Right cardiac atrium (tissue), 5 donors: ENCODE measurements at regions not wholly inside any gene's neighbourhood (a gene's known extent, or its start where the extent isn't known, plus 50 kb on each side); places are given as distances from the start of the nearest gene placed in this dataset.
"Not testable (repeated sequence)": the region's sequence is repeated elsewhere in the genome, so short reads cannot be mapped to it uniquely, and the experiment has no call there.

ENCODE experiments used
- ATAC-seq, 2 donors: fragments of 200-7000 bp; cut with Tn5 transposase; one replicate each; pipeline versions ENCODE4 v1.8.0 to v1.9.1; 2020; ENCODE audit warnings: moderate library complexity in 2 of 2, mild to moderate bottlenecking in 1 of 2
- DNase-seq, 3 donors: peaks; one replicate each; pipeline ENCODE4 v3.0.0-alpha.2; 2020
- H3K27ac ChIP-seq: one replicate; pipeline ENCODE4 v1.5.1; 2013; ENCODE audit warnings: mild to moderate bottlenecking, low read length, control low read depth, moderate library complexity
- H3K27me3 ChIP-seq: one replicate; pipeline ENCODE4 v1.6.1; 2013; ENCODE audit not compliant: control insufficient read depth, insufficient read depth
- H3K4me1 ChIP-seq: one replicate; pipeline ENCODE4 v1.6.1; 2013; ENCODE audit warnings: low read length; ENCODE audit not compliant: control insufficient read depth, insufficient read depth
- H3K4me3 ChIP-seq: one replicate; pipeline ENCODE4 v1.5.1; 2013; ENCODE audit warnings: low read length, control low read depth
- H3K9me3 ChIP-seq: one replicate; pipeline ENCODE4 v1.6.1; 2013; ENCODE audit warnings: low read length; ENCODE audit not compliant: control insufficient read depth
- WGBS: extraction: QIAGEN DNeasy Blood & Tissue Kit; methylation state at CpG from one replicate; pipeline ENCODE4 v1.1.7; 2013; 5-methylcytosine and 5-hydroxymethylcytosine counted together
- intact Hi-C, 4 donors: fragments of 100-400 bp; cut with DNase I; formaldehyde crosslinking; loops; one replicate each; pipeline versions ENCODE4 v1.11.0 to v1.14.0; 2022 to 2023
- donor health status: healthy with polysubstance abuse.
- donor health status: DM: no; HTN: yes; CAD: no.
- donor health status: DM: no; HTN: no; CAD: no.
- donor health status: DM: no; HTN: yes; CAD: no; lungs with severe emphysema.
- donor health status: DM: yes; HTN: yes; CAD: no.

- H3K4me3 ChIP-seq, ATAC-seq, H3K4me1 ChIP-seq, H3K27me3 ChIP-seq, intact Hi-C loops, DNase-seq, H3K27ac ChIP-seq, H3K9me3 ChIP-seq: not testable (repeated sequence)
- whole genome bisulfite sequencing = 85% methylated on average over 3 of the region's 3 CpGs
Observed at GRCh38 chrX:21219208-21219607, 155.0 kb upstream of the CNKSR2 start.

GRCh38 chrX:21225643-21226042 is 148.6 kb upstream of the CNKSR2 start:
- intact Hi-C loops = no loop called here
- WGBS = 94% methylated on average over 1 of the region's 1 CpG

GRCh38 chrX:21228974-21229373 is 145.2 kb upstream of the CNKSR2 start:
- H3K4me3 ChIP-seq, H3K4me1 ChIP-seq, H3K27ac ChIP-seq, ATAC-seq, DNase-seq, H3K9me3 ChIP-seq, intact Hi-C loops, H3K27me3 ChIP-seq: not testable (repeated sequence)
- WGBS = 72% methylated on average over 3 of the region's 3 CpGs

More at GRCh38 chrX:21225643-21226042, 148.6 kb upstream of the CNKSR2 start:
- H3K4me1 ChIP-seq = no peaks in the 10 kb centered on the region
- no peak overlapping the region for H3K4me3 ChIP-seq
- DNase-seq (no peak), ATAC-seq (no peak)
- H3K27ac ChIP-seq = no peak overlapping the region
- no peaks in the 10 kb centered on the region for H3K27me3 ChIP-seq
- no peaks in the 10 kb centered on the region for H3K9me3 ChIP-seq

- Histone ChIP-seq H3K27me3 (no peaks in the 10 kb centered on the region), H3K9me3 (no peaks in the 10 kb centered on the region), H3K27ac (no peak overlapping the region), H3K4me1 (no peaks in the 10 kb centered on the region), H3K4me3 (no peak overlapping the region)
- ATAC-seq (no peak), DNase-seq (no peak)
- 67% methylated on average over 3 of the region's 3 CpGs for WGBS
- intact Hi-C loops = no loop called here
Observed at GRCh38 chrX:21255032-21255618, 119.1 kb upstream of the CNKSR2 start.

GRCh38 chrX:21266949-21267348 is 107.3 kb upstream of the CNKSR2 start:
- Histone ChIP-seq H3K4me1 (no peaks in the 10 kb centered on the region), H3K27ac (no peak overlapping the region), H3K27me3 (no peaks in the 10 kb centered on the region), H3K4me3 (no peak overlapping the region), H3K9me3 (no peaks in the 10 kb centered on the region)
- DNase-seq (no peak), ATAC-seq (no peak)
- intact Hi-C loops = no loop called here
- WGBS = 90% methylated on average over 1 of the region's 1 CpG

GRCh38 chrX:21276736-21277433 is 97.3 kb upstream of the CNKSR2 start:
- intact Hi-C loops = no loop called here
- ATAC-seq = no peak
- 88% methylated on average over 8 of the region's 8 CpGs for WGBS
- Histone ChIP-seq H3K27ac (no peak overlapping the region), H3K27me3 (no peaks in the 10 kb centered on the region), H3K9me3 (no peaks in the 10 kb centered on the region), H3K4me3 (no peak overlapping the region), H3K4me1 (no peaks in the 10 kb centered on the region)
- peak in 1 of 3 donors; percentile 11 for DNase-seq

GRCh38 chrX:21289232-21289631 is 85.0 kb upstream of the CNKSR2 start:
- H3K4me3 ChIP-seq = no peak overlapping the region
- intact Hi-C loops = no loop called here
- no peak overlapping the region for H3K27ac ChIP-seq
- DNase-seq (no peak), ATAC-seq (no peak)
- H3K27me3 ChIP-seq = no peaks in the 10 kb centered on the region
- H3K4me1 ChIP-seq = no peaks in the 10 kb centered on the region
- 88% methylated on average over 2 of the region's 2 CpGs for WGBS
- no peaks in the 10 kb centered on the region for H3K9me3 ChIP-seq

GRCh38 chrX:21295246-21295820 is 78.9 kb upstream of the CNKSR2 start:
- Histone ChIP-seq H3K4me1 (no peaks in the 10 kb centered on the region), H3K27me3 (no peaks in the 10 kb centered on the region), H3K27ac (no peak overlapping the region), H3K4me3 (no peak overlapping the region), H3K9me3 (no peaks in the 10 kb centered on the region)
- ATAC-seq (no peak), DNase-seq (no peak)
- intact Hi-C loops = no loop called here
- 82% methylated on average over 12 of the region's 12 CpGs for WGBS

- Histone ChIP-seq H3K4me1 (no peaks in the 10 kb centered on the region), H3K27ac (no peak overlapping the region), H3K9me3 (no peaks in the 10 kb centered on the region), H3K4me3 (no peak overlapping the region), H3K27me3 (no peaks in the 10 kb centered on the region)
- DNase-seq = no peak
- WGBS = 67% methylated on average over 2 of the region's 2 CpGs
- intact Hi-C loops = no loop called here
- ATAC-seq = no peak
Observed at GRCh38 chrX:21305799-21306336, 68.3 kb upstream of the CNKSR2 start.

- H3K27me3 ChIP-seq = no peaks in the 10 kb centered on the region
- DNase-seq = no peak
- H3K9me3 ChIP-seq = no peaks in the 10 kb centered on the region
- no peaks in the 10 kb centered on the region for H3K4me1 ChIP-seq
- intact Hi-C loops = no loop called here
- no peak overlapping the region for H3K27ac ChIP-seq
- WGBS = 77% methylated on average over 3 of the region's 3 CpGs
- H3K4me3 ChIP-seq = no peak overlapping the region
- no peak for ATAC-seq
Observed at GRCh38 chrX:21319323-21319722, 54.9 kb upstream of the CNKSR2 start.
